Adrenal gland (tissue), 9 donors: ENCODE measurements at regions not wholly inside any gene's neighbourhood (a gene's known extent, or its start where the extent isn't known, plus 50 kb on each side); places are given as distances from the start of the nearest gene placed in this dataset.

Source experiments
- DNase-seq, 7 donors: peaks; one replicate each; pipeline ENCODE4 v3.0.0-alpha.2; 2019 to 2020
- H3K27ac ChIP-seq, 5 donors: fragments of 200-600 bp; sonication (generic) in 4 of 5; 1 replicate in 3 of 5; 2 replicates in 2 of 5; pipeline versions ENCODE4 v1.5.1 to v1.8.0; 2016 to 2020; ENCODE audit warnings: mild to moderate bottlenecking in 1 of 5
- H3K27me3 ChIP-seq: fragments of 200-600 bp; 2 replicates; pipeline ENCODE4 v1.8.0; 2021
- H3K36me3 ChIP-seq, 2 donors: fragments of 200-600 bp; replicated peaks in 1 of 2; 1 replicate in 1 of 2; 2 replicates in 1 of 2; pipeline versions ENCODE4 v1.5.1 to v1.8.0; 2018 to 2022
- H3K4me1 ChIP-seq, 2 donors: fragments of 200-600 bp; replicated peaks in 1 of 2; 1 replicate in 1 of 2; 2 replicates in 1 of 2; pipeline versions ENCODE4 v1.5.1 to v1.8.0; 2018 to 2021
- H3K4me3 ChIP-seq, 4 donors: fragments of 200-600 bp; sonication (generic) in 3 of 4; one replicate each; pipeline ENCODE4 v1.5.1; 2016 to 2018
- H3K9me3 ChIP-seq, 3 donors: fragments of 200-600 bp; sonication (generic) in 1 of 3; replicated peaks in 1 of 3; 1 replicate in 2 of 3; 2 replicates in 1 of 3; pipeline versions ENCODE4 v1.5.1 to v1.8.0; 2016 to 2021
- CTCF ChIP-seq, 6 experiments: fragments of 450-650 bp in 4 of 6; fragments of 200-600 bp in 2 of 6; sonication (generic) in 1 of 6; IDR thresholded peaks; 1 replicate in 5 of 6; 2 replicates in 1 of 6; pipeline versions ENCODE4 v1.5.1 to v1.8.0; 2016 to 2021; ENCODE audit warnings: antibody characterized with exemption in 6 of 6, mild to moderate bottlenecking in 2 of 6, moderate library complexity in 1 of 6
- POLR2A ChIP-seq, 2 donors: fragments of 450-650 bp; IDR thresholded peaks; one replicate each; pipeline ENCODE4 v1.6.1; 2017; ENCODE audit warnings: antibody characterized with exemption in 2 of 2, mild to moderate bottlenecking in 2 of 2, moderate library complexity in 1 of 2
- WGBS, 4 donors: extraction: QIAGEN DNeasy Blood & Tissue Kit in 2 of 4; methylation state at CpG; one replicate each; pipeline versions ENCODE4 v1.1.5 to v1.1.7; 2013 to 2017; 5-methylcytosine and 5-hydroxymethylcytosine counted together
- intact Hi-C, 2 donors: fragments of 100-400 bp; cut with DNase I; formaldehyde crosslinking; loops; one replicate each; pipeline versions ENCODE4 v1.14.1 to v1.15.0; 2022 to 2023
- donor health status: healthy with polysubstance abuse.
- donor health status: Bipolar disorder and iron deficiency.
- donor health status: DM: yes; HTN: yes; CAD: no.
- donor health status: DM: no; HTN: no; CAD: no.
- donor health status: DM: no; HTN: no; CAD: no.

GRCh38 chr7:119982884-119983283 lies 290.1 kb upstream of the KCND2 start:
- TF ChIP-seq POLR2A (IDR thresholded peaks at IDR 0.05) (no peak), CTCF (IDR thresholded peaks at IDR 0.05) (no peak)
- H3K4me3 ChIP-seq = no peak overlapping the region
- H3K9me3 ChIP-seq = peaks cover 0 to 5% (median 0%) of the 10 kb centered on the region in 3 donors
- H3K4me1 ChIP-seq = no peaks in the 10 kb centered on the region
- H3K36me3 ChIP-seq = no peaks in the 10 kb centered on the region
- no peaks in the 10 kb centered on the region for H3K27me3 ChIP-seq
- H3K27ac ChIP-seq = no peak overlapping the region
- no peak for DNase-seq
- intact Hi-C loops = no loop called here
- 77 to 89% (median 80%) methylated on average over 3 to 4 of the region's 4 CpGs for WGBS, 4 donors

GRCh38 chr7:119983468-119983867 lies 289.5 kb upstream of the KCND2 start:
- no peaks in the 10 kb centered on the region for H3K36me3 ChIP-seq
- no peak overlapping the region for H3K4me3 ChIP-seq
- H3K9me3 ChIP-seq = peaks cover 0 to 4% (median 0%) of the 10 kb centered on the region in 3 donors
- WGBS, 4 donors = 90 to 97% (median 94%) methylated on average over 5 of the region's 5 CpGs
- H3K4me1 ChIP-seq = no peaks in the 10 kb centered on the region
- intact Hi-C loops = no loop called here
- H3K27me3 ChIP-seq = no peaks in the 10 kb centered on the region
- H3K27ac ChIP-seq = no peak overlapping the region
- no peak for DNase-seq
- TF ChIP-seq POLR2A (IDR thresholded peaks at IDR 0.05) (no peak), CTCF (IDR thresholded peaks at IDR 0.05) (no peak)

- no peak for TF ChIP-seq CTCF (IDR thresholded peaks at IDR 0.05)
- no peak for TF ChIP-seq POLR2A (IDR thresholded peaks at IDR 0.05)
- Histone ChIP-seq H3K9me3 (no peaks in the 10 kb centered on the region), H3K4me3 (no peak overlapping the region), H3K27ac (no peak overlapping the region), H3K36me3 (no peaks in the 10 kb centered on the region), H3K27me3 (no peaks in the 10 kb centered on the region), H3K4me1 (no peaks in the 10 kb centered on the region)
- 83 to 98% (median 91%) methylated on average over 3 of the region's 3 CpGs for WGBS, 4 donors
- intact Hi-C loops = no loop called here
- no peak for DNase-seq
Observed at GRCh38 chr7:119984247-119984646, 288.7 kb upstream of the KCND2 start.

GRCh38 chr7:119988401-119988800 lies 284.6 kb upstream of the KCND2 start:
- intact Hi-C loops = no loop called here
- H3K4me3 ChIP-seq = no peak overlapping the region
- no peaks in the 10 kb centered on the region for H3K27me3 ChIP-seq
- H3K36me3 ChIP-seq = no peaks in the 10 kb centered on the region
- no peaks in the 10 kb centered on the region for H3K9me3 ChIP-seq
- no peak for DNase-seq
- 82 to 84% (median 83%) methylated on average over 1 of the region's 1 CpG for WGBS, 4 donors
- no peaks in the 10 kb centered on the region for H3K4me1 ChIP-seq
- TF ChIP-seq POLR2A (IDR thresholded peaks at IDR 0.05) = no peak
- TF ChIP-seq CTCF (IDR thresholded peaks at IDR 0.05) = no peak
- no peak overlapping the region for H3K27ac ChIP-seq
